Keratinocyte (primary cell): ENCODE measurements at regions not wholly inside any gene's neighbourhood (a gene's known extent, or its start where the extent isn't known, plus 50 kb on each side); places are given as distances from the start of the nearest gene placed in this dataset.

ENCODE experiments used
- DNase-seq: peaks from one replicate; pipeline ENCODE4 v3.0.0-alpha.2; 2011; ENCODE audit warnings: low read depth, missing footprints, low spot score
- FAIRE-seq: peaks from 2 replicates; lab custom pipeline; 2011; peaks lifted over from hg19 to GRCh38; lab: Jason Lieb, UNC
- H2AFZ ChIP-seq: 2 replicates; pipeline ENCODE4 v1.6.0; 2012; ENCODE audit warnings: low read length, control low read depth, inconsistent platforms; ENCODE audit not compliant: control insufficient read depth
- H3K27ac ChIP-seq: 2 replicates; pipeline ENCODE4 v1.5.1; 2011; ENCODE audit warnings: low read length; ENCODE audit not compliant: control insufficient read depth, insufficient read depth
- H3K27me3 ChIP-seq: 3 replicates; pipeline ENCODE4 v1.6.0; 2011; ENCODE audit warnings: low read length; ENCODE audit not compliant: control insufficient read depth, insufficient read depth; ENCODE audit errors: extremely low read depth
- H3K36me3 ChIP-seq, 2 experiments: 2 replicates in 1 of 2; 3 replicates in 1 of 2; pipeline ENCODE4 v1.5.1; 2011; ENCODE audit warnings: low read length in 2 of 2, mild to moderate bottlenecking in 1 of 2; ENCODE audit not compliant: control insufficient read depth in 2 of 2, insufficient read depth in 2 of 2; ENCODE audit errors: extremely low read depth in 1 of 2
- H3K4me1 ChIP-seq: 3 replicates; pipeline ENCODE4 v1.5.1; 2011; ENCODE audit warnings: low read length; ENCODE audit not compliant: control insufficient read depth, insufficient read depth; ENCODE audit errors: extremely low read depth
- H3K4me2 ChIP-seq: 3 replicates; pipeline ENCODE4 v1.6.0; 2011; ENCODE audit warnings: low read depth, low read length; ENCODE audit not compliant: control insufficient read depth, insufficient read depth; ENCODE audit errors: extremely low read depth
- H3K4me3 ChIP-seq, 3 experiments: fragments of 200-600 bp in 1 of 3; sonication (generic) in 1 of 3; 2 replicates in 2 of 3; 3 replicates in 1 of 3; pipeline ENCODE4 v1.5.1; 2011 to 2016; ENCODE audit warnings: low read length in 3 of 3, mild to moderate bottlenecking in 3 of 3, control low read depth in 2 of 3, inconsistent platforms in 1 of 3, low read depth in 1 of 3, mixed read lengths in 1 of 3, mixed run types in 1 of 3, moderate library complexity in 1 of 3; ENCODE audit not compliant: control insufficient read depth in 2 of 3, insufficient read depth in 2 of 3; ENCODE audit errors: extremely low read depth in 1 of 3
- H3K79me2 ChIP-seq: 2 replicates; pipeline ENCODE4 v1.6.0; 2012; ENCODE audit warnings: low read length; ENCODE audit not compliant: control insufficient read depth, insufficient read depth
- H3K9ac ChIP-seq: 3 replicates; pipeline ENCODE4 v1.6.0; 2011; ENCODE audit warnings: low read length; ENCODE audit not compliant: control insufficient read depth, insufficient read depth; ENCODE audit errors: extremely low read depth
- H3K9me1 ChIP-seq: 3 replicates; pipeline ENCODE4 v1.6.0; 2011; ENCODE audit warnings: low read length; ENCODE audit not compliant: control insufficient read depth, insufficient read depth; ENCODE audit errors: extremely low read depth
- H3K9me3 ChIP-seq: 2 replicates; pipeline ENCODE4 v1.5.1; 2012; ENCODE audit warnings: low read depth, low read length; ENCODE audit not compliant: control insufficient read depth
- H4K20me1 ChIP-seq: 3 replicates; pipeline ENCODE4 v1.6.0; 2011; ENCODE audit warnings: low read length; ENCODE audit not compliant: control insufficient read depth, insufficient read depth; ENCODE audit errors: extremely low read depth
- EZH2 ChIP-seq: IDR thresholded peaks from one replicate; pipeline ENCODE4 v1.6.1; 2012; ENCODE audit warnings: inconsistent platforms, mild to moderate bottlenecking, low read length, moderate library complexity
- dilution Hi-C: fragments of 300-500 bp; cut with MboI; formaldehyde crosslinking; loops from one replicate; pipeline ENCODE4 v1.7.0; 2020; ENCODE audit warnings: low sequenced_read_pairs; ENCODE audit not compliant: extremely low pct_ligation_motif_present
- TF ChIP-seq, protein P1 (sequence below), 3 experiments: IDR thresholded peaks in 1 of 3; conservative IDR thresholded peaks in 1 of 3; optimal IDR thresholded peaks in 1 of 3; 2 replicates in 2 of 3; 3 replicates in 1 of 3; pipeline versions ENCODE3 to v1.5.1; 2011; ENCODE audit warnings: low read length in 3 of 3, mild to moderate bottlenecking in 3 of 3, moderate library complexity in 2 of 3, control low read depth in 1 of 3, inconsistent platforms in 1 of 3; ENCODE audit not compliant: insufficient read depth in 2 of 3; ENCODE audit errors: extremely low read depth in 1 of 3

DNA sequence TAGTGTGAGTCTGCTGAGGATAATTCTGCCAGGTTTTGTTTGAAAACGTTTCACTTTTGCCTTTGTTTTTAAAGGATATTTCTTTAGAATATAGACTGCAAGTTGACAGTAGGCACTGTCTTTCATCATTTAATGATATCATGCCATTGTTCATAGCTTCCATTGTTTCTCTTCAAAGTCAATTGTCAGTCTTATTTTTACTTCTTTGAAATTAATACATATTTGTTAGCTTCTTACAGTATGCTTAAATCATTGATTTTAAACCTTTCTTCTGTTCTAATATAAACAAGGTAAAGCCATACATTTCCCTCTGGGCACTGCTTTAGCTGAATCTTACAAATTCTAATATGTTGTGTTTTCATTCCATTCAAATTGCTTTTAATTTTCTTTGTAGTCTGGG lies 62.3 kb upstream of the PARVA start:
- Histone ChIP-seq H4K20me1 (no peaks in the 10 kb centered on the region), H3K9me3 (no peaks in the 10 kb centered on the region), H3K4me1 (no peaks in the 10 kb centered on the region), H3K36me3 (peaks cover 8% of the 10 kb centered on the region in 2 experiments), H3K9ac (no peak overlapping the region), H3K4me3 (no peak overlapping the region), H3K27ac (no peak overlapping the region), H3K4me2 (no peak overlapping the region), H3K9me1 (no peaks in the 10 kb centered on the region), H3K79me2 (peaks cover 2% of the 10 kb centered on the region), H3K27me3 (no peaks in the 10 kb centered on the region), H2AFZ (no peak overlapping the region)
- FAIRE-seq (no peak), DNase-seq (no peak)
- dilution Hi-C loops = no loop called here
- TF ChIP-seq, protein P1, sequence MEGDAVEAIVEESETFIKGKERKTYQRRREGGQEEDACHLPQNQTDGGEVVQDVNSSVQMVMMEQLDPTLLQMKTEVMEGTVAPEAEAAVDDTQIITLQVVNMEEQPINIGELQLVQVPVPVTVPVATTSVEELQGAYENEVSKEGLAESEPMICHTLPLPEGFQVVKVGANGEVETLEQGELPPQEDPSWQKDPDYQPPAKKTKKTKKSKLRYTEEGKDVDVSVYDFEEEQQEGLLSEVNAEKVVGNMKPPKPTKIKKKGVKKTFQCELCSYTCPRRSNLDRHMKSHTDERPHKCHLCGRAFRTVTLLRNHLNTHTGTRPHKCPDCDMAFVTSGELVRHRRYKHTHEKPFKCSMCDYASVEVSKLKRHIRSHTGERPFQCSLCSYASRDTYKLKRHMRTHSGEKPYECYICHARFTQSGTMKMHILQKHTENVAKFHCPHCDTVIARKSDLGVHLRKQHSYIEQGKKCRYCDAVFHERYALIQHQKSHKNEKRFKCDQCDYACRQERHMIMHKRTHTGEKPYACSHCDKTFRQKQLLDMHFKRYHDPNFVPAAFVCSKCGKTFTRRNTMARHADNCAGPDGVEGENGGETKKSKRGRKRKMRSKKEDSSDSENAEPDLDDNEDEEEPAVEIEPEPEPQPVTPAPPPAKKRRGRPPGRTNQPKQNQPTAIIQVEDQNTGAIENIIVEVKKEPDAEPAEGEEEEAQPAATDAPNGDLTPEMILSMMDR (optimal IDR thresholded peaks at IDR 0.05 in 1 of 3, IDR thresholded peaks at IDR 0.05 in 1 of 3, conservative IDR thresholded peaks at IDR 0.05 in 1 of 3; ENCODE audit: extremely low read depth in 1 of 3, insufficient read depth in 2 of 3, low read length in 3 of 3) = no peak
- no peak for TF ChIP-seq EZH2

GRCh38 chr11:12316432-12316831 lies 60.9 kb upstream of the PARVA start:
- H3K79me2 ChIP-seq = no peaks in the 10 kb centered on the region
- TF ChIP-seq, protein P1 (optimal IDR thresholded peaks at IDR 0.05 in 1 of 3, IDR thresholded peaks at IDR 0.05 in 1 of 3, conservative IDR thresholded peaks at IDR 0.05 in 1 of 3; ENCODE audit: extremely low read depth in 1 of 3, insufficient read depth in 2 of 3, low read length in 3 of 3) = no peak
- TF ChIP-seq EZH2 = no peak
- H3K4me3 ChIP-seq = no peak overlapping the region
- FAIRE-seq (no peak), DNase-seq (no peak)
- H3K36me3 ChIP-seq = peaks cover 8 to 17% of the 10 kb centered on the region in 2 experiments
- no peaks in the 10 kb centered on the region for H3K27me3 ChIP-seq
- no peaks in the 10 kb centered on the region for H3K9me3 ChIP-seq
- H3K9me1 ChIP-seq = no peaks in the 10 kb centered on the region
- no peak overlapping the region for H3K27ac ChIP-seq
- no peak overlapping the region for H3K4me2 ChIP-seq
- H4K20me1 ChIP-seq = no peaks in the 10 kb centered on the region
- dilution Hi-C loops = no loop called here
- H2AFZ ChIP-seq = no peak overlapping the region
- no peaks in the 10 kb centered on the region for H3K4me1 ChIP-seq
- H3K9ac ChIP-seq = no peak overlapping the region
